Mesenchymal stem cell (in vitro differentiated cells and primary cell): ENCODE measurements at regions not wholly inside any gene's neighbourhood (a gene's known extent, or its start where the extent isn't known, plus 50 kb on each side); places are given as distances from the start of the nearest gene placed in this dataset.

Experiments used
- DNase-seq: peaks from one replicate; pipeline ENCODE4 v3.0.0-alpha.2; 2013
- H2AFZ ChIP-seq: one replicate; pipeline ENCODE4 v1.6.1; 2013; ENCODE audit warnings: low read depth, mild to moderate bottlenecking, control low read depth, inconsistent platforms, low read length, moderate library complexity
- H2AK5ac ChIP-seq: 2 replicates; pipeline ENCODE4 v1.6.1; 2013; ENCODE audit warnings: low read length, moderate library complexity, mild to moderate bottlenecking, inconsistent platforms; ENCODE audit not compliant: severe bottlenecking
- H2BK120ac ChIP-seq: one replicate; pipeline ENCODE4 v1.6.1; 2013; ENCODE audit warnings: low read depth, mild to moderate bottlenecking, inconsistent platforms, low read length, moderate library complexity
- H2BK12ac ChIP-seq, 2 experiments: one replicate each; pipeline ENCODE4 v1.6.1; 2013; ENCODE audit warnings: inconsistent platforms in 2 of 2, low read length in 2 of 2, mild to moderate bottlenecking in 2 of 2, moderate library complexity in 2 of 2, control low read depth in 1 of 2
- H2BK15ac ChIP-seq: one replicate; pipeline ENCODE4 v1.6.1; 2013; ENCODE audit warnings: mild to moderate bottlenecking, low read depth, inconsistent platforms; ENCODE audit not compliant: poor library complexity, severe bottlenecking
- H2BK5ac ChIP-seq: 2 replicates; pipeline ENCODE4 v1.6.1; 2013; ENCODE audit warnings: low read depth, mild to moderate bottlenecking, low read length, control low read depth, inconsistent platforms; ENCODE audit not compliant: poor library complexity, severe bottlenecking
- H3K14ac ChIP-seq, 2 experiments: one replicate each; pipeline ENCODE4 v1.6.1; 2013; ENCODE audit warnings: inconsistent platforms in 2 of 2, low read length in 2 of 2, control low read depth in 1 of 2, mild to moderate bottlenecking in 1 of 2, moderate library complexity in 1 of 2
- H3K18ac ChIP-seq, 2 experiments: one replicate each; pipeline ENCODE4 v1.6.1; 2013; ENCODE audit warnings: inconsistent platforms in 2 of 2, low read length in 2 of 2, control low read depth in 1 of 2, low read depth in 1 of 2, mild to moderate bottlenecking in 1 of 2
- H3K23ac ChIP-seq, 2 experiments: one replicate each; pipeline ENCODE4 v1.6.1; 2013; ENCODE audit warnings: inconsistent platforms in 2 of 2, low read length in 2 of 2, mild to moderate bottlenecking in 2 of 2, moderate library complexity in 2 of 2, control low read depth in 1 of 2
- H3K27ac ChIP-seq: 2 replicates; pipeline ENCODE4 v1.5.1; 2013; ENCODE audit warnings: mild to moderate bottlenecking, moderate library complexity, low read length, control low read depth, inconsistent platforms; ENCODE audit not compliant: poor library complexity, severe bottlenecking
- H3K27me3 ChIP-seq, 2 experiments: 2 replicates each; pipeline versions ENCODE4 v1.6.1 to v1.7.0; 2013; ENCODE audit warnings: low read length in 2 of 2, mild to moderate bottlenecking in 2 of 2, moderate library complexity in 2 of 2, control low read depth in 1 of 2, inconsistent platforms in 1 of 2; ENCODE audit not compliant: control insufficient read depth in 1 of 2, insufficient read depth in 1 of 2
- H3K36me3 ChIP-seq, 2 experiments: 2 replicates each; pipeline versions ENCODE4 v1.6.1 to v1.7.0; 2013; ENCODE audit warnings: low read length in 2 of 2, control low read depth in 1 of 2, inconsistent platforms in 1 of 2, low read depth in 1 of 2, mild to moderate bottlenecking in 1 of 2; ENCODE audit not compliant: insufficient read depth in 2 of 2, control insufficient read depth in 1 of 2
- H3K4ac ChIP-seq, 2 experiments: one replicate each; pipeline ENCODE4 v1.6.1; 2013; ENCODE audit warnings: inconsistent platforms in 2 of 2, low read length in 2 of 2, mild to moderate bottlenecking in 2 of 2, moderate library complexity in 2 of 2, control low read depth in 1 of 2, low read depth in 1 of 2
- H3K4me1 ChIP-seq: 2 replicates; pipeline ENCODE4 v1.6.1; 2013; ENCODE audit warnings: low read depth, low read length, control low read depth; ENCODE audit not compliant: control insufficient read depth, insufficient read depth
- H3K4me2 ChIP-seq: 2 replicates; pipeline ENCODE4 v1.6.1; 2013; ENCODE audit warnings: low read length, mild to moderate bottlenecking, inconsistent platforms; ENCODE audit not compliant: poor library complexity, severe bottlenecking
- H3K4me3 ChIP-seq, 2 experiments: 2 replicates each; pipeline versions ENCODE4 v1.5.1 to v1.7.0; 2013; ENCODE audit warnings: low read length in 2 of 2, mild to moderate bottlenecking in 2 of 2, control low read depth in 1 of 2, low read depth in 1 of 2; ENCODE audit not compliant: insufficient read depth in 1 of 2
- H3K79me1 ChIP-seq: replicated peaks from 2 replicates; pipeline ENCODE4 v1.6.1; 2013; ENCODE audit warnings: mild to moderate bottlenecking, control low read depth, low read length, inconsistent platforms; ENCODE audit not compliant: poor library complexity, severe bottlenecking
- H3K9ac ChIP-seq: 2 replicates; pipeline ENCODE4 v1.7.0; 2013; ENCODE audit warnings: mild to moderate bottlenecking, low read length, moderate library complexity
- H3K9me3 ChIP-seq: 2 replicates; pipeline ENCODE4 v1.7.0; 2013; ENCODE audit warnings: mild to moderate bottlenecking, low read length; ENCODE audit not compliant: control insufficient read depth
- H4K8ac ChIP-seq: one replicate; pipeline ENCODE4 v1.6.1; 2013; ENCODE audit warnings: inconsistent platforms, mild to moderate bottlenecking, low read length, moderate library complexity
- H4K91ac ChIP-seq: one replicate; pipeline ENCODE4 v1.6.1; 2013; ENCODE audit warnings: mild to moderate bottlenecking, low read length, inconsistent platforms
- WGBS: methylation state at CpG from one replicate; pipeline ENCODE4 v1.1.7; 2013; ENCODE audit warnings: mixed read lengths; 5-methylcytosine and 5-hydroxymethylcytosine counted together

DNA sequence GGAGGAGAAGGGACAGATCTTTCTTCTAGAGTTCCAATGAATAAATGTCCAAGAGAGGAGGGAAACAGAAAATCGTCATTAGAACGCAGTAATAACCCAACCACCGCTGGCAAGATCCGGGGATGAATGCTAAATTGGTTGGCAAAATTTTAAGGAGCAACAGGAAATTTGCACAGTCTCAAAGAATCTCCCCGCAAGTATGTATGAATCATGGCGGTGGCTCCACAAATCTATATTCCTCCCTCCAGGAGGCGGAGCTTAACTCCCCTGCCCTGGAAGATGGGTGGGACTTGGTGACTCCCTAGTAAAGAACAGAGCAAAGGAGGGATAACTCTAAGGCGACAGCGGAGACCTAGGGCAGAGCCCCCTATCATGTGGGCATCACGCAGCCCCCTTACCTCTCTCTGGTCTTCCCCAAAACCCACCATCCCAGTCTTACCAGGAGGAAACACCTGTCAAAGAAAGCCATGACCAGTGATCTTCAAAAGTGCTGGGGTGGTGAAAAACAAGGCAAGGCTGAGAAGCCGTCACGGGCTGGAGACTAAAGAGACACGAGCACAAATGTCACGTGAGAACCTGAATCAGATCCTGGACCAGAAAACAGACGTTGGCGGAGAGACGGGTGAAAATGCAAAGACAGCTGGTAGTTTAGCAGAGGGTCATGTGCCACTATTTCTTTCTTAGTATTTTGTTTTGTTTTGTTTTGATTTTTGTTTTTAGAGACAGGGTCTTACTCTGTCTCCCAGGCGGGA, 125.8 kb downstream of the NCOR2 start:
- H2AK5ac ChIP-seq: peak overlapping the region; percentile 28
- H4K8ac ChIP-seq: no peak overlapping the region
- H3K18ac ChIP-seq: peak overlapping the region; percentile 23 to 52
- H3K4me1 ChIP-seq: peaks cover 42% of the 10 kb centered on the region
- no peak overlapping the region for H3K14ac ChIP-seq
- H3K27ac ChIP-seq: peak overlapping the region; percentile 90
- H4K91ac ChIP-seq: no peak overlapping the region
- WGBS: 53% methylated on average over 15 of the region's 18 CpGs
- H3K4me3 ChIP-seq: no peak overlapping the region
- no peak overlapping the region for H3K9ac ChIP-seq
- peak overlapping the region; percentile 75 for H2BK15ac ChIP-seq
- H2BK5ac ChIP-seq: no peak overlapping the region
- peak overlapping the region in 1 of 2 experiments; percentile 69 for H2BK12ac ChIP-seq
- peaks cover 32% of the 10 kb centered on the region for H3K79me1 ChIP-seq
- H2BK120ac ChIP-seq: no peak overlapping the region
- no peak overlapping the region for H3K23ac ChIP-seq
- H3K36me3 ChIP-seq: peaks cover 61 to 78% of the 10 kb centered on the region in 2 experiments
- DNase-seq: peak; percentile 93
- no peak overlapping the region for H3K4me2 ChIP-seq
- H3K9me3 ChIP-seq: no peaks in the 10 kb centered on the region
- peak overlapping the region in 1 of 2 experiments; percentile 7 for H3K4ac ChIP-seq
- no peaks in the 10 kb centered on the region for H3K27me3 ChIP-seq
- H2AFZ ChIP-seq: no peak overlapping the region

DNA sequence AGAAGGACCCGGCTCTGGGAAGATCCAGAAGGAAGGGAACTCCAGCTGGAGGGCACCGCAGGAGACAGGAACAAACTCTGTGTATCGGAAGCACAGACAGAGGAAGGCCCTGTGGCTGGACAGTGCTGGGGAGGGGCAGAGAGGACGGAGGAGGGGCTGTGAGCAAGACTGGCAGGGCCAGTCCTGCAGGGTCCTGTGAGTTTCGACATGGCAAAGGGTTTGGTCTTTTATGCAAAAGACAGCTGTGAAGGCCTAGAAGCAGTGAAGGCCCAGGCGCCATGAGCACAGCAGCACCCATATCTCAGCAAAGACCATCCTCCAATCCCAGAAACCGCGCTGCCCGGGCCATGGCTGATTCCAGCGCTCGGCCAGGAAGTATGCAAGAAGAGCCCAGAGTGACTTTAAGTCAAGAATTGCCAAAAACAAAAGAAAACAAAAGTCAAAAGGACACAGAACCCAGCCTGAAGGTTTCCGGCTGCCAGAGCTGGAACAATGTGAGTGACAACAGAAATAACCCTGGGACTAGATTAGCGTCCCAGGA, 126.5 kb downstream of the NCOR2 start:
- WGBS: 89% methylated on average over 11 of the region's 13 CpGs
- H2BK5ac ChIP-seq: peak overlapping the region; percentile 32

DNA sequence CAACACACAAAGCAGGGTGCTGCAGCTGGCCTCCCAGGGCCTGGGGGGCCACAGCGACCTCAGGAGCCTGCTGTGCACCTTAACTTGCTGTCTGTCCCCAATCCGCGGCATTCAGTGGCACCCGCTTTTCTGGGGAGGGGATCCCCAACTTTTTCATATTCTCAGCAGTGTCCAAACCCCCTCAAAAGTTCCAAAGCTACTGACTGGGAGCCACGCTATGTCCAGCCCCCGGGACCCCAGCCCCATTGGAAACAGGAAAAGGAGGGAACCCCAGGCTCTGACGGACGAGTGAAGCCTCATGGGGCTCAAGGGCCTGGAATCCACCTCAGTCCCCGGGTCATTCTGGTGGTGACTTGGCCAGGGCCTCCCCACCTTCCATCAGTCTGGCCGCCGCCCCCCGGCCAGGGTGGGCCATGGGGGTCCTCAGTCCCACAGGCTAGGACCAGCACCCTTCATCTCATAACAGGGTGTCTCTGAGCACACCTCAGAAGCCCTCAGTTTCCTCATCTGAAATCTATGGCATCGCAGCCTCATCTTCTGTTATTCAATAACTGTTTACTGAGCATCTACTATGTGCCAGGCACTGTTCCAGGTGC, 127.3 kb downstream of the NCOR2 start:
- Histone ChIP-seq H2BK12ac (peak overlapping the region in 1 of 2 experiments; percentile 46), H3K9me3 (no peaks in the 10 kb centered on the region), H3K18ac (peak overlapping the region; percentile 50 to 54), H3K23ac (no peak overlapping the region), H3K4me1 (peaks cover 37% of the 10 kb centered on the region), H3K4me2 (no peak overlapping the region), H2AFZ (no peak overlapping the region), H3K9ac (no peak overlapping the region), H3K27me3 (no peaks in the 10 kb centered on the region), H3K27ac (peak overlapping the region; percentile 90), H3K4me3 (no peak overlapping the region), H4K8ac (peak overlapping the region; percentile 73), H2AK5ac (peak overlapping the region; percentile 57), H3K14ac (peak overlapping the region in 1 of 2 experiments; percentile 39), H3K4ac (peak overlapping the region; percentile 6 to 49), H4K91ac (peak overlapping the region; percentile 73), H3K36me3 (peaks cover 49 to 80% of the 10 kb centered on the region in 2 experiments), H2BK120ac (peak overlapping the region; percentile 40), H3K79me1 (peaks cover 27% of the 10 kb centered on the region), H2BK15ac (peak overlapping the region; percentile 82), H2BK5ac (no peak overlapping the region)
- DNase-seq: no peak
- WGBS: 95% methylated on average over 13 of the region's 13 CpGs

More for the DNA sequence above, 126.5 kb downstream of the NCOR2 start:
- peak overlapping the region; percentile 90 for H3K27ac ChIP-seq
- no peak overlapping the region for H2AFZ ChIP-seq
- peak overlapping the region in 1 of 2 experiments; percentile 1 for H3K23ac ChIP-seq
- peak overlapping the region; percentile 25 to 89 for H3K18ac ChIP-seq
- H2BK15ac ChIP-seq: no peak overlapping the region
- peak overlapping the region; percentile 42 for H2AK5ac ChIP-seq
- peak overlapping the region in 1 of 2 experiments; percentile 62 for H3K14ac ChIP-seq
- H2BK120ac ChIP-seq: no peak overlapping the region
- no peak overlapping the region for H3K4me3 ChIP-seq
- peak overlapping the region; percentile 49 to 84 for H3K4ac ChIP-seq
- peak overlapping the region; percentile 62 for H4K8ac ChIP-seq
- peak overlapping the region; percentile 5 for H3K4me2 ChIP-seq
- H2BK12ac ChIP-seq: peak overlapping the region; percentile 19 to 46
- peaks cover 31% of the 10 kb centered on the region for H3K79me1 ChIP-seq
- peaks cover 43% of the 10 kb centered on the region for H3K4me1 ChIP-seq
- no peak overlapping the region for H3K9ac ChIP-seq
- no peaks in the 10 kb centered on the region for H3K9me3 ChIP-seq
- H3K36me3 ChIP-seq: peaks cover 54 to 79% of the 10 kb centered on the region in 2 experiments
- no peaks in the 10 kb centered on the region for H3K27me3 ChIP-seq
- no peak for DNase-seq
- H4K91ac ChIP-seq: peak overlapping the region; percentile 79
